ENCODE measurements at regions not wholly inside any gene's neighbourhood (a gene's known extent, or its start where the extent isn't known, plus 50 kb on each side); places are given as distances from the start of the nearest gene placed in this dataset.

- TF ChIP-seq EP300 (IDR thresholded peaks at IDR 0.05; ENCODE audit: low read depth) (no peak), POLR2AphosphoS5 (IDR thresholded peaks at IDR 0.05) (no peak), POLR2A (IDR thresholded peaks at IDR 0.05) (no peak), CTCF (IDR thresholded peaks at IDR 0.05) (no peak)
- no peak overlapping the region for H3K4me3 ChIP-seq
- peaks cover 14 to 48% (median 21%) of the 10 kb centered on the region in 4 donors for H3K4me1 ChIP-seq
- 73 to 100% methylated on average over 1 to 15 of the region's 16 CpGs for WGBS, 2 donors (ENCODE audit: low coverage in 1 of 2)
- H3K27me3 ChIP-seq: no peaks in the 10 kb centered on the region
- in situ Hi-C loops (cut with MboI; ENCODE audit: low pct_ligation_motif_present in 1 of 4, low pct_unique_long_range_greater_than_20kb in 1 of 4, low sequenced_read_pairs in 3 of 4): loop anchor here in 1 of 4 donors (25.0 kb wide), 1 partner anchor 185 kb away; no protein-coding TSS in a partner anchor
- no peaks in the 10 kb centered on the region for H3K9me3 ChIP-seq
- intact Hi-C loops (cut with DNase I; ENCODE audit: low total_unique reads): no loop called here
- peak overlapping the region; percentile 34 to 62 (median 55) for H3K27ac ChIP-seq
- H3K36me3 ChIP-seq: no peaks in the 10 kb centered on the region
- DNase-seq: no peak
Measured at GRCh38 chr20:50277460-50278376, 87.1 kb downstream of the CEBPB start.

DNA sequence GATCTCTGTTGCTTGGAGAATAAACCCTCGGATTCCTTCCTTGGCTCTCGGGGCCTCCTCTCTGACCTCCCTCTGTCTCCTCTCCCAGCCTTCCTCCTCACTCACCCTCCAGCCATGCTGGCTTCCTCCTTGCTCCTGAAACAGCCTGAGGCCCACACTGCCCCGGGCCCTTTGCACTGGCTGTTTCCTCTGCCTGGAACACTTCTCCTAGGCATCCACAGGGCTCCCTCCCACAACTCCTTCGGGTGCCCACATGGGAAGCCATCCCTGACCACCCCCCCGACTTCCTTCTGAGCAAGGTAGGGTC is 87.7 kb downstream of the CEBPB start:
- DNase-seq: no peak
- no peak for TF ChIP-seq POLR2AphosphoS5 (IDR thresholded peaks at IDR 0.05)
- Histone ChIP-seq H3K9me3 (no peaks in the 10 kb centered on the region), H3K4me3 (no peak overlapping the region), H3K4me1 (peaks cover 16 to 52% (median 21%) of the 10 kb centered on the region in 4 donors), H3K36me3 (no peaks in the 10 kb centered on the region), H3K27ac (peak overlapping the region; percentile 34 to 62 (median 55)), H3K27me3 (no peaks in the 10 kb centered on the region)
- in situ Hi-C loops (cut with MboI; ENCODE audit: low pct_ligation_motif_present in 1 of 4, low pct_unique_long_range_greater_than_20kb in 1 of 4, low sequenced_read_pairs in 3 of 4): loop anchor here in 1 of 4 donors (25.0 kb wide), 1 partner anchor 184 kb away; no protein-coding TSS in a partner anchor
- intact Hi-C loops (cut with DNase I; ENCODE audit: low total_unique reads): no loop called here
- WGBS, 2 donors (ENCODE audit: low coverage in 1 of 2): 77 to 92% methylated on average over 4 to 5 of the region's 5 CpGs

- no peaks in the 10 kb centered on the region for H3K27me3 ChIP-seq
- DNase-seq: peak; percentile 82
- H3K4me1 ChIP-seq: peaks cover 16 to 52% (median 26%) of the 10 kb centered on the region in 4 donors
- in situ Hi-C loops (cut with MboI; ENCODE audit: low pct_ligation_motif_present in 1 of 4, low pct_unique_long_range_greater_than_20kb in 1 of 4, low sequenced_read_pairs in 3 of 4): loop anchor here in 1 of 4 donors (25.0 kb wide), 1 partner anchor 183 kb away; no protein-coding TSS in a partner anchor
- H3K36me3 ChIP-seq: no peaks in the 10 kb centered on the region
- H3K27ac ChIP-seq: peak overlapping the region; percentile 34 to 62 (median 55)
- 65% methylated on average over 17 of the region's 17 CpGs; no CpG with 5 or more reads in 1 of the 2 donors for WGBS, 2 donors (ENCODE audit: low coverage in 1 of 2)
- TF ChIP-seq EP300 (IDR thresholded peaks at IDR 0.05; ENCODE audit: low read depth) (no peak), POLR2A (IDR thresholded peaks at IDR 0.05) (no peak), POLR2AphosphoS5 (IDR thresholded peaks at IDR 0.05) (peak in 2 of 3 donors; percentile 29 to 48), CTCF (IDR thresholded peaks at IDR 0.05) (peak; percentile 19 to 75 (median 52))
- intact Hi-C loops (cut with DNase I; ENCODE audit: low total_unique reads): no loop called here
- no peak overlapping the region for H3K4me3 ChIP-seq
- H3K9me3 ChIP-seq: no peaks in the 10 kb centered on the region
Measured at GRCh38 chr20:50278684-50279531, 88.3 kb downstream of the CEBPB start.

DNA sequence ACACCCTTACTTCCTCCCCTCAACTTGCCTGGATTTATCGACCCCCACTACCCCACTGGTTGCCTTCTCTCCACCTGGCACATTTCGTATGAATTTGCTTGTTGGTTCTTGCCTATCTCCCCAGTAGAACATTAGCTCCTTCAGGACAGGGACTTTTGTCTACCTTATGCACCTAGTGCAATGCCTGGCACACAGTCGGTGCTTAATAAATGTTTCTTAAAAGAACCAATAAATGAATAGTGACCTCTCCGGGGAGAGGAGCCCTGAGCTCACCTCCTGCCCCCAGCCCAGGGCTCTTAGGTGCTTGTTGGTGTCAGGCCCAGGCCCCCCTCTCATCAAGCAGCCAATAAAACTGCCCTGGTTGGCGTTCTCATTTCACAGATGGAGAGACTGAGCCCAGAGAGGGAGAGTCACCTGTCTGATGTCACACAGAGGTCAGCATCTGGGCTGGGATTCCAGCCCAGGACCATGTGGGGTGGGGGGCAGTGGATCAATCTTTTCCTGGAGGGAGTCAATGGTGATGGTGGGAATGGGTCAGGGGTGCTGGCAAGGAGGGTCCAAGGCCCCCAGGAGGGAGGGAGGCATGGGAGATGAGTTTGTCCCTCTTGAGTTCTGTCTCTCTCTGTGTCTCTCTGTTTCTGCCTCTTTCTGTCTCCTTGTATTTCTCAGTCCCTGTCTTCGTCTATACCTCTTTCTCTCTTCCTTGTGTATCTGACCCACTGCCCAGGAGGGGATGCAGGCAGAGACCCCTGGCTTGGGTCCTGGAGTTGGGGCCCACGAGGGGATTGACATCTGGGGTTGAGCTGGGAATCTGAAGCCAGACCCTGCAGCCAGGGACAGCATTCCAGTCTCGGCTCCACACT is 89.6 kb downstream of the CEBPB start:
- Histone ChIP-seq H3K36me3 (no peaks in the 10 kb centered on the region), H3K4me1 (peaks cover 16 to 64% (median 32%) of the 10 kb centered on the region in 4 donors), H3K9me3 (no peaks in the 10 kb centered on the region), H3K27ac (no peak overlapping the region), H3K27me3 (no peaks in the 10 kb centered on the region), H3K4me3 (no peak overlapping the region)
- in situ Hi-C loops (cut with MboI; ENCODE audit: low pct_ligation_motif_present in 1 of 4, low pct_unique_long_range_greater_than_20kb in 1 of 4, low sequenced_read_pairs in 3 of 4) (loop anchor here in 1 of 4 donors (25.0 kb wide), 1 partner anchor 182 kb away; no protein-coding TSS in a partner anchor), intact Hi-C loops (cut with DNase I; ENCODE audit: low total_unique reads) (no loop called here)
- DNase-seq: no peak
- TF ChIP-seq CTCF (IDR thresholded peaks at IDR 0.05) (no peak), POLR2AphosphoS5 (IDR thresholded peaks at IDR 0.05) (no peak), POLR2A (IDR thresholded peaks at IDR 0.05) (no peak), EP300 (IDR thresholded peaks at IDR 0.05; ENCODE audit: low read depth) (no peak)
- WGBS, 2 donors (ENCODE audit: low coverage in 1 of 2): 73 to 81% methylated on average over 7 to 8 of the region's 8 CpGs
